HT-29 (cell line): ENCODE measurements at regions not wholly inside any gene's neighbourhood (a gene's known extent, or its start where the extent isn't known, plus 50 kb on each side); places are given as distances from the start of the nearest gene placed in this dataset. TPM values are rescaled to one million over a fixed set of nuclear protein-coding genes. Genes with fewer than 3 reads are reported as not detected.

ENCODE experiments used
- DNase-seq: peaks from one replicate; pipeline ENCODE4 v3.0.0-alpha.2; 2015; ENCODE audit warnings: low spot score
- small RNA-seq: library from RNA; depleted of rRNA; stranded (forward); fragments of <200 nt; gene quantifications from one replicate; pipeline ENCODE3, GENCODE V24; 2014

DNA sequence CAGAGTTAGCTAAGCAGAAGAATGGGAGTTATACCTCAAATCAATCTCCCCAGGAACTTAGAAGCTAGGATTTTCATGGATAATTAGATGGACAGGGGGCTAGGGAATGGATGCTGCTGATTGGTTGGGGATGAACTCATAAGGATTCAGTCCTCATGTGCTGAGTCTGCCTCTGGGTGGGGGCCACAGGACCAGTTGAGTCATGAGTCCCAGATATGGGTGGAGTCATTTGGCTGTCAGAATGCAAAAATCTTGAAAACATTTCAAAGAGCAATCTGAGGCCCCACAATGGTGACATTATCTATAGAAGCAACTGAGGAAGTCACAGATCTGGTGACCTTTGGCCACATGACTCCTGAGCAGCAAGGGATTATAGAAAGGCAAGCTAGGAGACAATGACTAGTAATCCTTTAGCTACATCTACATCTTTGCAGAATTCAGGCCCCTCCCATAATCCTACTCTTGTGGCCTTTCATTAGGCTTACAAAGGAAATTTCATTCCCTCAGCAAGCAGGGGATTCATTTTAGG is 82.6 kb upstream of the CCL2 start:
- no peak for DNase-seq

DNA sequence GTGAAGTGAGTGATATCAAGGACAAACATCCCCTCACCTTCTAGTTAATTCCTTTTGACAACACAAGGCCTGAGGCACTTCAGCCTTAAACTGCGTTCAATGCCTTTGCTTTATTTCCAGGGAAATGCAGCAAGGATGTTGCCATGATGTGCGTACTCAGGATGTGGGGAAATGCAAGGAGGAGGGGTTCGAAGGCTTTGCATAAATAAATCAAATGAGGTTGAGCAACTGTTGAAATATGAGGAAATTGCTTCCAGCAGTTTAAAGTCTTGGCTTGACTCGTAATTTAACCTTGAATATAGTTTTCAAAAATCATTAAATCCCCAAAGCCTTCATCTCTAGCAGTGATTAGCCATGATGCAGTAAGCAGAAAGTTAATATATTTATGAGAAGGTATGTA is 81.8 kb upstream of the CCL2 start:
- no peak for DNase-seq

DNA sequence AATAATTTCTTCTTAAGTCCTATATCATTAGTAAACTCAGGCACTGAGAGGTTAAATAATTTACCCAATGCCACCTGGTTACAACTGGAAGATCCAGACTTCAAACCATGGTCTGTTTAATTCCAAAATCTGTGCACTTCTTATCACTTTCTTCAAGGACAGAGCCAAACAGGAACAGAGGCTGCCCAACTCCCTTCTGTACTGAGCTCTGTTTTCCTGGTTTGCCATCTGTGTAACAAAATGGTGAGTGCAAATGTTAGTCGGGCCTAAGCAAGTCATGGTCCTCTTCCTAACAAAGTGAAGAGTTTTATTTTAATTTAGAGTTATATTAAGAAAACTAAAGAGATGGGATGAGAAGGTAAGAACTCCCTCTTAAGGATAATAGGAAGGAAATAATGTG is 80.6 kb upstream of the CCL2 start:
- no peak for DNase-seq

DNA sequence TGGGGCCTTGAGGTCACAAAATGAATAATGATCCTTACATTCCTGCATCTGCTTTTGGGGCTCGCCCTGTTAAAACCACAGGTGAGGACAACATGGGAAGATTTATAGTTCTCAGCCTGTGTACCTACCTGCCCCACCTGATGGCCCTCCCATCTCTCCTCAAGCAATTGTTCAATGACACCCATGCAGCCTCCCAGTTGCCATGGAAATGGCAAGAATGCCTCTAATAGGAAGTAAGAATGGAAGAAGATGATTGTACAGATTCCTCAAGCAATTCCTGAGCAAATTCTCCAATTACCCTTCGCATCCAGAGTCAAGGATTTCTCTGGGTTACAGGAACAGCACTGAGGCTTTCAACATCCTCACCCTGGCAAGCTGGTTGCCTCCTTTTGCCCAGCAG is 78.6 kb upstream of the CCL2 start:
- DNase-seq: no peak

DNA sequence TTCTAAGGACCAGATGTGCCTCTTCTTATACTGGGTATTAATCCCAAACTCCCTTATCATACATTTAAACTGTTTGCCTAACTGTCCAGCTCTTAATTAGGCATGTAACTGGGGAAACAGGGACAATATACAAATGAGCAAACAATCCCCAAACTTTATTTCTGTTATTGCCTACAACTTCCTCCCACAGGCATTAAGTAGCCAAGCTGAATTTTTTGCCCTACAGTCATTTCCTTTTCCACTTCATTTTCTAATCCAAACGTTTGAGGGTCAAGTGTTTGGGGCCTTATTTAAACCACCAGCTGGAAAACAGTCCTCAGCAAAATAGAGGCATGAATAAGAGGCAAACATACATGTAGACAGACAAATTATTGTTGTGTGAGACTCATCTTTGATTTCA is 77.4 kb upstream of the CCL2 start:
- DNase-seq: no peak

DNA sequence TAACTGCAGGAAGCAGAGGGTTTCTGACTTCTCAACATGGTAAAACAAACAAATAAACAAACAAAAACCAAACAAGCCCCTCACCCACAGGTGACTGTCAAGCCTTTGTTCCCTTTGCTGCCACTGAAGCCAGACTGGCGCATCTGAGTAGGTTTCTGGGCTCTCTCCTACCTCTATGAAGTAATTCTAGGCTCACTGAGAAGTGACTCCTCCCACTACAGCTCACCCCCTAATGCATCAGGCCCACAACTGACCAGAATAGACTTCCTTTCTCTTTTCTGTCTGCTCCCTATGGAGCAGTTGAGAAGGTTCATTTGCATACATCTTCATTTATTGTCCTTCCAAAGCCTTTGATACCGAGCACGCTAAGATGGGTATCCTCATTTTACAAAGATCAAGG is 77.0 kb upstream of the CCL2 start:
- DNase-seq: peak; percentile 16

DNA sequence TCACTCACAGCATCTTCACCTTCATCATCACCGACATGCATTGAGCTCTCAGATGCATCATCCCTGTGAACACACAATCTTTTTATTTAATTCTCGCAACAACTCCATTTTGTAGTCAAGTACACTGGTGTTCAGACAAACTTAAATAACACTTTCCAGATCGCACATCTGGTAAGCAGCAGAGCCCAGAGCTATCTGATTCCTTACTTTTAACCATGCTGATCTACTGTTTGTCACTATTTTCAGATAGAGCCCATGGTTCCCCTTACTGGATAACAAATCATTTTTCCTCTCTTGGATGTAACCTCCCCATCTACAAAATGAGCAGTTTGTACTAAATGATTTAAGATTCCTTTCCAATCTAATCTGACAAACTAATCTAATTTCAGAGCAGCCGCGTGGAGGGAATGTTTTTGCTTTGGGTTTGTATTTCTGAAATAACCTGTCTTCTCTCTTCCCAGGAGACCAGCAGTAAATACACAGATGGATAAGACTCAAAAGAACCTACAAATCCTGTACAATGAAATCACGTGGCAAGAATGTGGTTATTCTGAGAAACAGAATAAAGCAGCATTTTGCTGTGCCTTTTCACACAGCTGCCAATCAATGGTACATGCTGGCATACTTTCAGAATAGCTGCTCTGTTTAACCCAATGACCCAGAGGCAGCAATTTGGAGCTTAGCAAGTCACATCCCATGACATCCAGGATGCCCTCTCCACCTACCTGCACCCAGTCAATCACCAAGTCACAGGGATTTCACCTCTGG is 72.9 kb upstream of the CCL2 start:
- DNase-seq: no peak

DNA sequence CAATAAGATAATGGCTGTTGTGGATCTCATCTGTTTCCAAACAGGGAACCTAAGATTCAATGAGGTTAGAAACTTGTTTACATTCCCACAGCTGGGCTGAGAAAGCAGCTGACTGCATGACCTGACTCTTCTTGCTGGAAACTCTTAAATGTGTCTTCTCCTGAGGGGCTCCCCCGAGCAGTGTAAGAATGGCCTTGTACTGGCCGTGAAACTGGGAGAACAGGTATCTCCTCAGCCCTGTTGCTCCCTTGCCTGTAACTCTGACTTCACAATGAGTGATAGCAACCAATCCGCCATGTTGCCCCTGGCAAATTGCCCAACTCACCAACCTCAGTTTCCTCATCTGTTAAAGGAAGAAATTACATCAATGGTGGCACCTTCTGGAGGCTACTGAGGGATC is 59.1 kb upstream of the CCL2 start:
- no peak for DNase-seq

DNA sequence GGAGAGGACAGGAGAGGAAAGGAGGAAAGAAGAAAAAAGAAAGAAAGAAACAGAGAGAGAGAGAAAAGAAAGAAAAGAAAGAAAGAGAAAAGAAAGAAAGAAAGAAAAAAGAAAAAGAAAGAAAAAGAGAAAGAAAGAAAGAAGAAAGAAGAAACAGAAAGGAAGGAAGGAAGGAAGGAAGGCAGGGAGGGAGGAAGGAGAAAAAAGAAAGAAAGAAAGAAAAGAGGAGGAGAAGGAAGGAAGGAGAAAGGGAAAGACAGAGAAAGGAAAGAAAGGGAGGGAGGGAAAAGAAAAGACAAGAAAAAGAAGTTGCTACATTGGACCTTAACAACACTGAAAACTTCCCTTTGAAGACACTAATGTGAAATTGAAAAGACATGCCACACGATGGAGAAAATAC is 56.6 kb upstream of the CCL2 start:
- DNase-seq: no peak

DNA sequence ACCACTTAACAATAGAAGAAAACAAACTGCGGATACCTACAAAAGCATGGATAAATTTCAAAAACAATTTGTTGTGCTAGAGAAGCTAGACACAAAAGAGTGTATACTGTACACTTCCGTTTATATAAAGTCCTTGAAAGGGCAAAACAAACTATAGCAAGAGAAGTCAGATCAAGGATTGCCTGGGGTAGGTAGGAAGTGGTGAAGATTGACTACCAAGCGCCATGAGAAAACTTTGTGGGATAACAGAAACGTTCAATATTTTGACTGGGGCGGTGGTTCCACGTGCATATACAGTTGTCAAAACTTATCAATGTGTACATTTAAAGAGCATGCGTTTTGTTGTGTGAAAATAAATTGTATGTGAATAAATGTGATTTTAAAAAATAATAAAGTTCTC is 55.6 kb upstream of the CCL2 start:
- DNase-seq: no peak

DNA sequence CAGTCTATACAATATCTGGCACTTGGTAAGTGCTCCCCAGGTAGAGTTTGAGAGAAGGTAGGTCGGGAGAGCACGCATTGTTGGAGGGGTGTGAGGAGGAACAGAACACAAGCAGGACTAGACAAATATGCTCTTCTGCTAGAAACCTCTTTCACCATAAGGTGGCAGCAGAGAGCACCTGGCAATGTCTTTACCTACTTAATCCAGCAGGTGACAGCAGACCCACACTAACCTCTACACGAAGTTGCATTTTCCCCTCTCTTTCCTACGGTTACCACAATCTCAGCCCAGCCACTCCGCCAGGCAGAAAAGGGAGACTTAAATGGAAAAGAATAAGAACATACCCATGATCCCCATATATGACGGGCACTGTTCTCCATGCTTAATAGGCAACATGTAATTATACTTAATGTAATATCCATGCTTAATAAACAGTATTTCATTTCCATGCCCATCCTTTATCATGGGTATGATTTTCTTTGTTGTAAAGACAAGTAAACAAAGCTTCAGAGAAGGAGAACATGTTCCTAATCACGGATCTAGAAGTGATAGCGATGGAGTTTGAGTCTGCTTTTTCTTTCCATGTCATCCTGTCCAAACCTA is 55.1 kb upstream of the CCL2 start:
- DNase-seq: peak; percentile 91

DNA sequence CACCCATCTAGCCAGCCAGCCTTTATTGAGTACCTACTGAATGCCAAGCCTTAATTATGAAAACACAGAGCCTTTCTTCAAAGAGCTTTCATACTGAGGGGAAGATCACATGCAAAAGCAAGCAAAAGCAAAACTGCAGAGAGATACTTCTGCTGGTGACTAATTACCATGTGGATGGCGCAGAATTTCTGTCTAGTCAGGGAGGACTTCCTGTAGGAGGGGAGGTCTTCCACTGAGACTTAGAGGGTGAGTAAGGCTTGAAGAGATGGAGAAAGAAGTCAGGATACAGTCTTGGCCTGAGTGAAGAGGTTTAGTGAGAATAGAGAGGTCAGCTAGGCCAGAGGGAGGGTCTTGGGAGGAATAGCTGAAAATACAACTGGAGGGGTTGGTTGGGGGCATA is 53.9 kb upstream of the CCL2 start:
- no peak for DNase-seq

DNA sequence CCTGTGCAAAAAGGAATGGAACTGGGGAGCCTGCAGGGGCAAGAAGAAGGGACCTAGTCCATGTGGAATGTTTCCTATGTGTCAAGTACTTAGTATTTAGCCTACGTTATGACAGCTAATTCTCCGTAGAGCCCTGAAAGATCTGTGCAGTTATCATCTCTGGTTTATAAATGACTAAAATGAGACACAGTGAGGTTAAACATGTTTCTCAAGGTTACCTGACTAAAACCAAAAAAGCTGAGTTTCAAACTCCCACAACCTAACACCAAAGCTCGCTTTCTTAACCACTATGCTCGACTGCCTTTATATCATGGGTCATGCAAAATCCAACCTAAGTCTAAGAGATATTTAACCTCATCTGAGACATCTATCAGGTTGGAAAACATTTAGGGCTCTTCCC is 53.3 kb upstream of the CCL2 start:
- no peak for DNase-seq

DNA sequence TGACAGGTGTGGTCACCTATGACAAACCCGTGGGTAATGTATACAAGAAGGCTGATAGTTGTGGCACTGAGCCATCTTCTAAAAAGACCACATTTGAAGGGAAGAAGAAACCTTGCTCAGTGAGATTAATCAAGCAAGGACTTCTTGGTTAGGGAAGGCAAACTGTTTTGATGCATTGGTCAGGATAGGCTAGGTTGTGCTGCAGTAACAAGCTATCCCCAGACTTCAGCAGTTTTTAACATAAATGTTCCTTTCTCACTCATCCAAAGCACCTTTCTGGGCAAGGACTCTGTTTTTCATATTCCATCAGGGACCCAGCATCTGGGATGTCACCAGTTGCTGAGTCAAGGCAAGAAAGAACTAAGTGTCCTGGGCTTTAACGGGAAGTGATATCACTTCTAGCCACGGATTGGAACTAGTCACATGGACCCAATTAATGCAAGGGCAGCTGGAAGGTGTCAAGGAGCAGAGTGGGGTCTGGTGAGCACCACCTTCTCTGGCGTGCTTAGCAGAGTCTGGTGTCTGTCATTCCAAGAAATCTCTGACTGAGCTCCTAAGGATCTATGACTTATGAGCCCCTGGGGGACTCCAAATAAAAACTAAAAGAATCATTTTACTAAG is 52.0 kb upstream of the CCL2 start:
- no peak for DNase-seq

DNA sequence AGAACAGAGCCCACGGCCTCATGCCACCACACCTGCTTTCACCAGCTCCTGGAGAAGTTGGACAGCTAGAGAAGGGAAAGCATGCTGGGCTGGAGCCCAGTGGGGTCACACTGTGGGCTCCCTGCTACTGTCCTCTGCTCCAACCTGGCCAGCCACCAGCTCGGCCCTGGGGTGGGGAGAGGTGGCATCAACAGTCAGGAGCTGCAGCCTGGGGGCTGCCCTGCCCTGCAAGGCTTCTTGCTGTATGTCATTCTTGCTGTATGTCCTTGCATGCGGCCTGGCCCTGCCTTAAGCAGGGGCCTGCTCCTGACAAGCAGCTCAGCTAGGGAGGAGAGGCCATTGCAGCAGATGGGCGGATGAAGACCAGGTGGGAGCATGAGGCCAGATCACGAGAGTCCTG is 50.7 kb upstream of the CCL2 start:
- DNase-seq: no peak

Small RNAs in the stretch of these regions (small RNA-seq; reads per million reads assigned to genes)
- gene RNA5SP438: not detected
